Hepatocyte (in vitro differentiated cells): ENCODE measurements at regions not wholly inside any gene's neighbourhood (a gene's known extent, or its start where the extent isn't known, plus 50 kb on each side); places are given as distances from the start of the nearest gene placed in this dataset.
A peak's percentile ranks its signal among the peaks of the same experiment; 100 is the strongest.

Experiments
- DNase-seq: peaks from one replicate; pipeline ENCODE4 v3.0.0-alpha.2; 2016; ENCODE audit warnings: low spot score
- H2AFZ ChIP-seq: fragments of 200-600 bp; sonication (generic); 2 replicates; pipeline ENCODE4 v1.6.0; 2016; ENCODE audit warnings: antibody characterized with exemption, mild to moderate bottlenecking
- H3K27ac ChIP-seq: fragments of 200-600 bp; sonication (generic); 2 replicates; pipeline ENCODE4 v1.5.1; 2016; ENCODE audit warnings: mild to moderate bottlenecking
- H3K27me3 ChIP-seq: fragments of 200-600 bp; sonication (generic); 2 replicates; pipeline ENCODE4 v1.6.1; 2016
- H3K36me3 ChIP-seq: fragments of 200-600 bp; sonication (generic); replicated peaks from 2 replicates; pipeline ENCODE4 v1.5.1; 2016; ENCODE audit warnings: low read depth; ENCODE audit not compliant: insufficient read depth
- H3K4me1 ChIP-seq: fragments of 200-600 bp; sonication (generic); 2 replicates; pipeline ENCODE4 v1.5.1; 2016; ENCODE audit warnings: mild to moderate bottlenecking, moderate library complexity; ENCODE audit not compliant: insufficient read depth
- H3K4me2 ChIP-seq: fragments of 200-600 bp; sonication (generic); 2 replicates; pipeline ENCODE4 v1.6.0; 2016
- H3K4me3 ChIP-seq: fragments of 200-600 bp; sonication (generic); 2 replicates; pipeline ENCODE4 v1.5.1; 2016; ENCODE audit warnings: mild to moderate bottlenecking
- H3K79me2 ChIP-seq: fragments of 200-600 bp; sonication (generic); 2 replicates; pipeline ENCODE4 v1.6.0; 2017; ENCODE audit warnings: mild to moderate bottlenecking
- H3K9me2 ChIP-seq: fragments of 200-600 bp; sonication (generic); replicated peaks from 2 replicates; pipeline ENCODE4 v1.6.0; 2017; ENCODE audit warnings: mild to moderate bottlenecking; ENCODE audit not compliant: insufficient read depth
- H3K9me3 ChIP-seq: fragments of 200-600 bp; sonication (generic); 2 replicates; pipeline ENCODE4 v1.5.1; 2016; ENCODE audit warnings: low read depth, mild to moderate bottlenecking
- H4K20me1 ChIP-seq: fragments of 200-600 bp; sonication (generic); 2 replicates; pipeline ENCODE4 v1.6.0; 2016; ENCODE audit warnings: mild to moderate bottlenecking; ENCODE audit not compliant: insufficient read depth, poor library complexity, severe bottlenecking
- CTCF ChIP-seq: fragments of 200-600 bp; sonication (generic); IDR thresholded peaks from 2 replicates; pipeline ENCODE4 v1.5.1; 2016; ENCODE audit warnings: antibody characterized with exemption, mild to moderate bottlenecking; ENCODE audit not compliant: poor library complexity
- EZH2 ChIP-seq: fragments of 200-600 bp; sonication (generic); IDR thresholded peaks from 2 replicates; pipeline ENCODE4 v1.6.1; 2016; ENCODE audit warnings: antibody characterized with exemption, mild to moderate bottlenecking, borderline replicate concordance
- EZH2phosphoT487 ChIP-seq: fragments of 200-600 bp; sonication (generic); IDR thresholded peaks from one replicate; pipeline ENCODE4 v1.6.1; 2018; ENCODE audit warnings: antibody characterized with exemption, mild to moderate bottlenecking, low read depth, moderate library complexity; ENCODE audit not compliant: unreplicated experiment, severe bottlenecking
- WGBS: methylation state at CpG from one replicate; pipeline ENCODE4 v1.1.6; 2016; ENCODE audit warnings: low lambda C conversion rate; ENCODE audit errors: missing lambda C conversion rate; 5-methylcytosine and 5-hydroxymethylcytosine counted together

- H3K9me3 ChIP-seq, result no peaks in the 10 kb centered on the region
- peak; percentile 74 for DNase-seq
- peaks cover 12% of the 10 kb centered on the region for H3K4me1 ChIP-seq
- H4K20me1 ChIP-seq, result no peaks in the 10 kb centered on the region
- H3K27me3 ChIP-seq, result no peaks in the 10 kb centered on the region
- H3K9me2 ChIP-seq, result no peaks in the 10 kb centered on the region
- no peak overlapping the region for H2AFZ ChIP-seq
- H3K4me3 ChIP-seq, result no peak overlapping the region
- H3K4me2 ChIP-seq, result peak overlapping the region; percentile 52
- H3K27ac ChIP-seq, result peak overlapping the region; percentile 80
- H3K36me3 ChIP-seq, result no peaks in the 10 kb centered on the region
- WGBS, result 62% methylated on average over 6 of the region's 6 CpGs
- no peaks in the 10 kb centered on the region for H3K79me2 ChIP-seq
- TF ChIP-seq EZH2 (no peak), EZH2phosphoT487 (no peak), CTCF (no peak)
Measured at GRCh38 chr12:27179400-27180214, 64.5 kb upstream of the STK38L start.

DNA sequence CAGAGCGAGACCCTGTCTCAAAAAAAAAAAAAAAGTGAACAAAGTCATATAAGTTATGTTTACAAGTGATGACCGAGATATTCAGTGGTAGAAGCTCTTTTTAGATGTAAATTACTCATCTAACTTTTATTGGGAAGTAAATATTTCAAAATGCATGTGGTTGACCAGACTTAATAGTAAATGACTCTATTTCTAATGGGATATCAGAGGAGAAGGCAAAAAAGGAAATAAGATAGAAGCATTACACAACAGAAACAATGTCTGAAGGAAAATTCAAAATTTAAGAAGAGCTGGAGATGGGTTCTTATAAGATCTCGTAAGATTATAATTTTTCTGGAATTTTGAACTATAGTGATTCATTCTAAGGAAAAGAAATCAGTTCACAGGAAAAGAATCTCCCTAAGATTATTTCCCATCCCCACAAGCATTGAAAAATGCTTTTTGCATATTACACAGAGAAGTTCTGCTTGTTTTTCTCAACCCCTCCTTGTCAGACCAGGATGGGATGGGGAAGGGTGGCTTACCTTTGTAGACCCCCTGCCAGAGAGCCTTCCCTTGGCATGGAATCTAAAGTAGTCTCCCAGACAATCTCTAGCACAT, 63.1 kb upstream of the STK38L start:
- H3K36me3 ChIP-seq, result no peaks in the 10 kb centered on the region
- H2AFZ ChIP-seq, result no peak overlapping the region
- peak overlapping the region; percentile 67 for H3K27ac ChIP-seq
- no peaks in the 10 kb centered on the region for H3K27me3 ChIP-seq
- H3K4me1 ChIP-seq, result peaks cover 12% of the 10 kb centered on the region
- H3K9me2 ChIP-seq, result no peaks in the 10 kb centered on the region
- H4K20me1 ChIP-seq, result no peaks in the 10 kb centered on the region
- H3K9me3 ChIP-seq, result no peaks in the 10 kb centered on the region
- H3K4me3 ChIP-seq, result no peak overlapping the region
- DNase-seq, result no peak
- TF ChIP-seq EZH2, result no peak
- TF ChIP-seq CTCF, result no peak
- no peak for TF ChIP-seq EZH2phosphoT487
- 90% methylated on average over 3 of the region's 3 CpGs for WGBS
- H3K4me2 ChIP-seq, result no peak overlapping the region
- H3K79me2 ChIP-seq, result no peaks in the 10 kb centered on the region

GRCh38 chr12:27183342-27183741, 60.7 kb upstream of the STK38L start:
- peaks cover 12% of the 10 kb centered on the region for H3K4me1 ChIP-seq
- TF ChIP-seq EZH2 (no peak), CTCF (no peak), EZH2phosphoT487 (no peak)
- H3K9me3 ChIP-seq, result no peaks in the 10 kb centered on the region
- no peak overlapping the region for H3K4me2 ChIP-seq
- H3K4me3 ChIP-seq, result no peak overlapping the region
- no peaks in the 10 kb centered on the region for H3K27me3 ChIP-seq
- 74% methylated on average over 2 of the region's 2 CpGs for WGBS
- DNase-seq, result no peak
- no peaks in the 10 kb centered on the region for H3K79me2 ChIP-seq
- H4K20me1 ChIP-seq, result no peaks in the 10 kb centered on the region
- no peaks in the 10 kb centered on the region for H3K36me3 ChIP-seq
- H2AFZ ChIP-seq, result no peak overlapping the region
- no peak overlapping the region for H3K27ac ChIP-seq
- no peaks in the 10 kb centered on the region for H3K9me2 ChIP-seq
